ENCODE measurements at regions not wholly inside any gene's neighbourhood (a gene's known extent, or its start where the extent isn't known, plus 50 kb on each side); places are given as distances from the start of the nearest gene placed in this dataset.

DNA sequence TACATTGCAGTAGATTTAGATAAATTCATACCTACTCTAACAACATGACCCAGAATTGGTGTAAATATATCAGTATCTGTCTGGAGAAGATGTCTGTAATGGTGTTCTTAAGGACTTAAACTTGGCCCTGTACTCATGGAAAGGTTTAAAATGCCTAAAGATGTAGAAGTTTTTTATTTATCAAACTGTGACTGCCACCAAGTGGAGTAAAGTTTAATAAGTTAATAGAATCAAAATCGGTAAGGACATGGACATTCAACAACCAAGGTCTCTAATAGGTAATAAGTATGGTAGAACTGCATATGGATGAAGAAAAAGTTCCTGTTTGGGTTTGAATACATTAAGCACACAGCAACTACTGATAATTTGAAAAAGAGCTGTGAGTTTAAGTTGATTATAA, 474.0 kb upstream of the NDST3 start:
- Mint-ChIP-seq H3K36me3 (ENCODE audit: insufficient read depth in 1 of 3, low read depth in 3 of 3) (no peaks in the 10 kb centered on the region), H3K4me1 (no peaks in the 10 kb centered on the region), H3K27ac (no peak overlapping the region), H3K9me3 (no peaks in the 10 kb centered on the region), H3K4me3 (no peak overlapping the region), H3K27me3 (ENCODE audit: low read depth) (no peaks in the 10 kb centered on the region)
- WGBS (ENCODE audit: extremely low coverage, insufficient read length, low lambda C conversion rate) = no CpG with 5 or more reads among the region's 1 CpG
- TF ChIP-seq, protein P1, sequence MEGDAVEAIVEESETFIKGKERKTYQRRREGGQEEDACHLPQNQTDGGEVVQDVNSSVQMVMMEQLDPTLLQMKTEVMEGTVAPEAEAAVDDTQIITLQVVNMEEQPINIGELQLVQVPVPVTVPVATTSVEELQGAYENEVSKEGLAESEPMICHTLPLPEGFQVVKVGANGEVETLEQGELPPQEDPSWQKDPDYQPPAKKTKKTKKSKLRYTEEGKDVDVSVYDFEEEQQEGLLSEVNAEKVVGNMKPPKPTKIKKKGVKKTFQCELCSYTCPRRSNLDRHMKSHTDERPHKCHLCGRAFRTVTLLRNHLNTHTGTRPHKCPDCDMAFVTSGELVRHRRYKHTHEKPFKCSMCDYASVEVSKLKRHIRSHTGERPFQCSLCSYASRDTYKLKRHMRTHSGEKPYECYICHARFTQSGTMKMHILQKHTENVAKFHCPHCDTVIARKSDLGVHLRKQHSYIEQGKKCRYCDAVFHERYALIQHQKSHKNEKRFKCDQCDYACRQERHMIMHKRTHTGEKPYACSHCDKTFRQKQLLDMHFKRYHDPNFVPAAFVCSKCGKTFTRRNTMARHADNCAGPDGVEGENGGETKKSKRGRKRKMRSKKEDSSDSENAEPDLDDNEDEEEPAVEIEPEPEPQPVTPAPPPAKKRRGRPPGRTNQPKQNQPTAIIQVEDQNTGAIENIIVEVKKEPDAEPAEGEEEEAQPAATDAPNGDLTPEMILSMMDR (conservative IDR thresholded peaks at IDR 0.05) = no peak
- Histone ChIP-seq H2BK12ac (ENCODE audit: insufficient read length, low read depth, low read length) (no peak overlapping the region), H2AK5ac (ENCODE audit: insufficient read length, low read length) (no peak overlapping the region), H3K79me2 (ENCODE audit: insufficient read depth, low read length) (no peaks in the 10 kb centered on the region), H3T11ph (ENCODE audit: low read length) (no peak overlapping the region), H4K20me1 (ENCODE audit: control insufficient read depth, insufficient read depth, insufficient read length) (no peaks in the 10 kb centered on the region), H2BK5ac (ENCODE audit: insufficient read length, low read length) (no peak overlapping the region), H2AFZ (ENCODE audit: low read length) (no peak overlapping the region), H3K4me1 (ENCODE audit: insufficient read depth, low read length) (no peaks in the 10 kb centered on the region), H3K4ac (ENCODE audit: low read depth, low read length) (no peak overlapping the region), H3K18ac (ENCODE audit: insufficient read length, low read depth, low read length) (no peak overlapping the region), H4K5ac (ENCODE audit: insufficient read length, low read depth, low read length) (no peak overlapping the region), H3K14ac (ENCODE audit: insufficient read depth, low read length) (no peak overlapping the region), H2BK120ac (ENCODE audit: low read depth, low read length, poor library complexity, severe bottlenecking) (no peak overlapping the region), H3K79me1 (ENCODE audit: insufficient read depth, low read depth, low read length, poor library complexity, severe bottlenecking) (no peaks in the 10 kb centered on the region), H3K4me2 (ENCODE audit: insufficient read depth, insufficient read length, low read length) (no peak overlapping the region), H2BK15ac (ENCODE audit: low read depth, low read length) (no peak overlapping the region), H3K23ac (ENCODE audit: insufficient read length, low read depth, low read length) (no peak overlapping the region), H3K27ac (ENCODE audit: insufficient read length, low read depth, low read length) (no peak overlapping the region), H3K9ac (ENCODE audit: extremely low read depth, insufficient read length, low read length) (no peak overlapping the region), H3K56ac (ENCODE audit: insufficient read length, low read depth, low read length) (no peak overlapping the region), H4K91ac (ENCODE audit: insufficient read length, low read depth, low read length) (no peak overlapping the region), H3K9me3 (ENCODE audit: control insufficient read depth, low read depth, low read length) (no peaks in the 10 kb centered on the region), H3K23me2 (ENCODE audit: insufficient read length, low read depth, low read length, poor library complexity, severe bottlenecking) (no peaks in the 10 kb centered on the region), H3K27me3 (ENCODE audit: insufficient read depth, low read length) (no peaks in the 10 kb centered on the region), H2BK20ac (ENCODE audit: low read depth, low read length, poor library complexity, severe bottlenecking) (no peak overlapping the region), H4K8ac (replicated peaks; ENCODE audit: insufficient read length, low read depth, low read length) (no peak overlapping the region)
- no peak for DNase-seq

All from H9 (cell line).